ENCODE measurements at regions not wholly inside any gene's neighbourhood (a gene's known extent, or its start where the extent isn't known, plus 50 kb on each side); places are given as distances from the start of the nearest gene placed in this dataset.

- no peak for DNase-seq (ENCODE audit: insufficient read length, low spot score)
- TF ChIP-seq CTCF (IDR thresholded peaks at IDR 0.05; ENCODE audit: insufficient read depth, missing control alignments), result no peak
- FAIRE-seq, result no peak
These were observed 410.8 kb upstream of the TRIB2 start for GRCh38 chr2:12305931-12306330.

GRCh38 chr2:12310399-12310798, 406.3 kb upstream of the TRIB2 start:
- TF ChIP-seq CTCF (IDR thresholded peaks at IDR 0.05; ENCODE audit: insufficient read depth, missing control alignments), result no peak
- no peak for FAIRE-seq
- DNase-seq (ENCODE audit: insufficient read length, low spot score), result no peak

GRCh38 chr2:12313445-12314126, 403.1 kb upstream of the TRIB2 start:
- no peak for TF ChIP-seq CTCF (IDR thresholded peaks at IDR 0.05; ENCODE audit: insufficient read depth, missing control alignments)
- DNase-seq (ENCODE audit: insufficient read length, low spot score), result no peak

GRCh38 chr2:12314127-12314760, 402.5 kb upstream of the TRIB2 start:
- no peak for DNase-seq (ENCODE audit: insufficient read length, low spot score)
- no peak for TF ChIP-seq CTCF (IDR thresholded peaks at IDR 0.05; ENCODE audit: insufficient read depth, missing control alignments)
- no peak for FAIRE-seq

More at GRCh38 chr2:12313445-12314126, 403.1 kb upstream of the TRIB2 start:
- FAIRE-seq, result no peak

GRCh38 chr2:12315224-12315623, 401.5 kb upstream of the TRIB2 start:
- FAIRE-seq, result no peak
- no peak for DNase-seq (ENCODE audit: insufficient read length, low spot score)
- no peak for TF ChIP-seq CTCF (IDR thresholded peaks at IDR 0.05; ENCODE audit: insufficient read depth, missing control alignments)

GRCh38 chr2:12316476-12316875, 400.3 kb upstream of the TRIB2 start:
- FAIRE-seq (no peak), DNase-seq (ENCODE audit: insufficient read length, low spot score) (no peak)
- no peak for TF ChIP-seq CTCF (IDR thresholded peaks at IDR 0.05; ENCODE audit: insufficient read depth, missing control alignments)

- TF ChIP-seq CTCF (IDR thresholded peaks at IDR 0.05; ENCODE audit: insufficient read depth, missing control alignments), result no peak
- no peak for FAIRE-seq
- no peak for DNase-seq (ENCODE audit: insufficient read length, low spot score)
These were observed 399.4 kb upstream of the TRIB2 start for GRCh38 chr2:12317286-12317685.
